ENCODE measurements at regions not wholly inside any gene's neighbourhood (a gene's known extent, or its start where the extent isn't known, plus 50 kb on each side); places are given as distances from the start of the nearest gene placed in this dataset.

DNA sequence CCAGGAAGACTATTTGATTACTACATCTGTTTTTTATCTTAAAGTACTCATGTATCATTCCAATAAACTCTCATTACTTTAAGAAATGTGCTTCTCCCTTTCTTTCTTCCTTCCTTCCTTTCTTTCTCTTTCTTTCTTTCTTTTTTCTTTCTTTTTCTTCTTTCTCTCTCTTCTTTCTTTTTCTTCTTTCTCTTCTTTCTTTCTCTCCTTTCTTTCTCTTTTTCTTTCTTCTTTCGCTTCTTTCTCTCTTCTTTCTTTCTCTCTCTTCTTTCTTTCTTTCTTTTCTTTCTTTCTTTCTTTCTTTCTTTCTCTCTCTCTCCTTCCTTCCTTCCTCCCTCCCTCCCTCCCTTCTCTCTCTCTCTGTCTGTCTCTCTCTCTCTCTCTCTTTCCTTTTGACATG lies 298.6 kb upstream of the ANKH start:
- no peak for DNase-seq
- Histone ChIP-seq H4K20me1 (ENCODE audit: insufficient read depth, low read length) (no peaks in the 10 kb centered on the region), H3K4me1 (ENCODE audit: control insufficient read depth, insufficient read depth, low read length) (no peaks in the 10 kb centered on the region), H3K36me3 (ENCODE audit: control insufficient read depth, insufficient read depth, low read length) (no peaks in the 10 kb centered on the region), H3K23ac (ENCODE audit: low read depth, low read length) (no peak overlapping the region), H3K56ac (ENCODE audit: extremely low read depth, insufficient read depth, low read length) (no peak overlapping the region), H3K9ac (ENCODE audit: low read depth, low read length) (no peak overlapping the region), H4K5ac (ENCODE audit: low read depth, low read length) (no peak overlapping the region), H2BK120ac (ENCODE audit: low read depth, low read length) (no peak overlapping the region), H3K4me3 (ENCODE audit: insufficient read depth, low read depth, low read length) (no peak overlapping the region), H3K18ac (ENCODE audit: low read depth, low read length) (no peak overlapping the region), H2BK20ac (ENCODE audit: low read depth, low read length) (no peak overlapping the region), H3K27me3 (ENCODE audit: control insufficient read depth, insufficient read depth, low read length) (no peaks in the 10 kb centered on the region; the same call in 1 of the 2 replicates), H3K9me1 (ENCODE audit: insufficient read depth, low read length) (no peaks in the 10 kb centered on the region), H3K9me3 (ENCODE audit: control insufficient read depth, insufficient read depth, low read length) (no peaks in the 10 kb centered on the region), H3K27ac (ENCODE audit: insufficient read depth, low read length) (no peak overlapping the region), H2AK5ac (ENCODE audit: low read depth, low read length) (no peak overlapping the region), H3K4ac (ENCODE audit: low read depth, low read length) (no peak overlapping the region), H3K79me1 (ENCODE audit: low read depth in 1 of 2, low read length in 2 of 2) (no peaks in the 10 kb centered on the region), H2BK15ac (ENCODE audit: low read depth, low read length) (no peak overlapping the region), H3K4me2 (ENCODE audit: low read depth, low read length) (no peak overlapping the region), H3K14ac (replicated peaks; ENCODE audit: low read depth, low read length) (no peak overlapping the region), H4K91ac (ENCODE audit: insufficient read depth, low read depth, low read length) (no peak overlapping the region), H2BK5ac (ENCODE audit: low read depth, low read length, poor library complexity, severe bottlenecking) (no peak overlapping the region), H2AFZ (replicated peaks; ENCODE audit: low read length, poor library complexity) (no peak overlapping the region), H4K8ac (ENCODE audit: low read depth in 2 of 2, low read length in 2 of 2) (no peak overlapping the region), H2AK9ac (replicated peaks; ENCODE audit: low read depth, low read length, poor library complexity) (no peak overlapping the region)
- intact Hi-C loops (cut with micrococcal nuclease) (no loop called here), dilution Hi-C loops (cut with HindIII; ENCODE audit: low sequenced_read_pairs, unreplicated experiment) (no loop called here), in situ Hi-C loops (cut with MboI; ENCODE audit: low sequenced_read_pairs) (no loop called here)
- POLR2A ChIA-PET (ENCODE audit: unreplicated experiment): no interaction called here
- CTCF ChIA-PET: no interaction called here
- no peak for ATAC-seq (ENCODE audit: low read depth)
- BruUV-seq (replicated peaks): no TSS peak
- WGBS, 2 experiments (ENCODE audit: extremely low coverage in 2 of 2, insufficient read length in 1 of 2): no CpG with 5 or more reads among the region's 1 CpG
- TF ChIP-seq RFX5 (IDR thresholded peaks at IDR 0.05; ENCODE audit: low read depth, low read length) (no peak), MAZ (IDR thresholded peaks at IDR 0.05; ENCODE audit: borderline replicate concordance, low read depth, low read length) (no peak), MXI1 (IDR thresholded peaks at IDR 0.05; ENCODE audit: borderline replicate concordance, low read depth, low read length) (no peak), POLR2A (IDR thresholded peaks at IDR 0.05; ENCODE audit: low read depth, low read length) (no peak), SMC3 (IDR thresholded peaks at IDR 0.05; ENCODE audit: low read depth, low read length) (no peak)
- TF ChIP-seq, protein P1, sequence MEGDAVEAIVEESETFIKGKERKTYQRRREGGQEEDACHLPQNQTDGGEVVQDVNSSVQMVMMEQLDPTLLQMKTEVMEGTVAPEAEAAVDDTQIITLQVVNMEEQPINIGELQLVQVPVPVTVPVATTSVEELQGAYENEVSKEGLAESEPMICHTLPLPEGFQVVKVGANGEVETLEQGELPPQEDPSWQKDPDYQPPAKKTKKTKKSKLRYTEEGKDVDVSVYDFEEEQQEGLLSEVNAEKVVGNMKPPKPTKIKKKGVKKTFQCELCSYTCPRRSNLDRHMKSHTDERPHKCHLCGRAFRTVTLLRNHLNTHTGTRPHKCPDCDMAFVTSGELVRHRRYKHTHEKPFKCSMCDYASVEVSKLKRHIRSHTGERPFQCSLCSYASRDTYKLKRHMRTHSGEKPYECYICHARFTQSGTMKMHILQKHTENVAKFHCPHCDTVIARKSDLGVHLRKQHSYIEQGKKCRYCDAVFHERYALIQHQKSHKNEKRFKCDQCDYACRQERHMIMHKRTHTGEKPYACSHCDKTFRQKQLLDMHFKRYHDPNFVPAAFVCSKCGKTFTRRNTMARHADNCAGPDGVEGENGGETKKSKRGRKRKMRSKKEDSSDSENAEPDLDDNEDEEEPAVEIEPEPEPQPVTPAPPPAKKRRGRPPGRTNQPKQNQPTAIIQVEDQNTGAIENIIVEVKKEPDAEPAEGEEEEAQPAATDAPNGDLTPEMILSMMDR (conservative IDR thresholded peaks at IDR 0.05; ENCODE audit: low read depth, low read length): no peak
- TF ChIP-seq, protein P2, sequence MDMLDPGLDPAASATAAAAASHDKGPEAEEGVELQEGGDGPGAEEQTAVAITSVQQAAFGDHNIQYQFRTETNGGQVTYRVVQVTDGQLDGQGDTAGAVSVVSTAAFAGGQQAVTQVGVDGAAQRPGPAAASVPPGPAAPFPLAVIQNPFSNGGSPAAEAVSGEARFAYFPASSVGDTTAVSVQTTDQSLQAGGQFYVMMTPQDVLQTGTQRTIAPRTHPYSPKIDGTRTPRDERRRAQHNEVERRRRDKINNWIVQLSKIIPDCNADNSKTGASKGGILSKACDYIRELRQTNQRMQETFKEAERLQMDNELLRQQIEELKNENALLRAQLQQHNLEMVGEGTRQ (IDR thresholded peaks at IDR 0.05; ENCODE audit: low read depth, low read length): no peak

Measured in IMR-90 (cell line).